ENCODE measurements at regions not wholly inside any gene's neighbourhood (a gene's known extent, or its start where the extent isn't known, plus 50 kb on each side); places are given as distances from the start of the nearest gene placed in this dataset.

DNA sequence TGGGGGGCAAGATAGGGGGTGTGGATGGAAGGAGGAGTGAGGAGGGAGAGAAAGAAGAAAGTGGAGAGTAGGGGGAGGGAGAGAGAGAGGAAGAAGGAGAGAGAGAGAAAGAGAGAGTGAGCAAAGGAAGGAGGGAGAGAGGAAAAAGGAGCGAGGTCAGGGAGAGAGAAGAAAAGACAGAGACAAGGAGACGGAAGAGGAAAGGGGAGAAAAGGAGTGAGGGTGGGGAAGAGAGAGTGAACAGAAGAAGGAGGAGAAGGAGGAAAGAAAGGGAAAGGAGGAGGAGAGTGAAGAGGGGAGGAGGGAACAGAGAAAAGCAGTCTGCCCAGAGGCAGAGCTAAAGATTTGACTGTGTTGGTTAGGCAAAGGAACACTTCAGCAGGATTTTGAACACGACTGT is 181.6 kb downstream of the MID1IP1 start:
- peaks cover 10% of the 10 kb centered on the region for H3K27me3 ChIP-seq (ENCODE audit: control insufficient read depth, insufficient read depth, low read length)
- H4K20me1 ChIP-seq (ENCODE audit: insufficient read depth, low read length), result no peaks in the 10 kb centered on the region
- H2AFZ ChIP-seq (replicated peaks; ENCODE audit: low read length, poor library complexity), result no peak overlapping the region
- H3K4me1 ChIP-seq (ENCODE audit: control insufficient read depth, insufficient read depth, low read length), result no peaks in the 10 kb centered on the region
- in situ Hi-C loops (cut with MboI; ENCODE audit: low sequenced_read_pairs), result no loop called here
- no peak overlapping the region for H3K23ac ChIP-seq (ENCODE audit: low read depth, low read length)
- no peak overlapping the region for H4K8ac ChIP-seq (ENCODE audit: low read depth in 2 of 2, low read length in 2 of 2)
- no peak overlapping the region for H2BK15ac ChIP-seq (ENCODE audit: low read depth, low read length)
- no peaks in the 10 kb centered on the region for H3K79me1 ChIP-seq (ENCODE audit: low read depth in 1 of 2, low read length in 2 of 2)
- H3K14ac ChIP-seq (replicated peaks; ENCODE audit: low read depth, low read length), result no peak overlapping the region
- H3K4ac ChIP-seq (ENCODE audit: low read depth, low read length), result no peak overlapping the region
- TF ChIP-seq CHD1 (IDR thresholded peaks at IDR 0.05; ENCODE audit: low read depth, low read length), result no peak
- TF ChIP-seq RAD21 (IDR thresholded peaks at IDR 0.05; ENCODE audit: low read length), result no peak
- TF ChIP-seq CEBPB (IDR thresholded peaks at IDR 0.05; ENCODE audit: low read depth, low read length), result no peak
- no peak for TF ChIP-seq RCOR1 (IDR thresholded peaks at IDR 0.05; ENCODE audit: insufficient replicate concordance, low read length)
- no peak for TF ChIP-seq SMC3 (IDR thresholded peaks at IDR 0.05; ENCODE audit: low read depth, low read length)
- no peak for TF ChIP-seq MXI1 (IDR thresholded peaks at IDR 0.05; ENCODE audit: borderline replicate concordance, low read depth, low read length)
- no peak overlapping the region for H3K4me3 ChIP-seq (ENCODE audit: insufficient read depth, low read depth, low read length)
- intact Hi-C loops (cut with micrococcal nuclease), result no loop called here
- no peak overlapping the region for H3K56ac ChIP-seq (ENCODE audit: extremely low read depth, insufficient read depth, low read length)
- no TSS peak for BruUV-seq (replicated peaks)
- no peak overlapping the region for H2BK5ac ChIP-seq (ENCODE audit: low read depth, low read length, poor library complexity, severe bottlenecking)
- dilution Hi-C loops (cut with HindIII; ENCODE audit: low sequenced_read_pairs, unreplicated experiment), result no loop called here
- ATAC-seq (ENCODE audit: low read depth) (no peak), DNase-seq (no peak)
- H2BK120ac ChIP-seq (ENCODE audit: low read depth, low read length), result no peak overlapping the region
- no peak overlapping the region for H4K5ac ChIP-seq (ENCODE audit: low read depth, low read length)
- 45% methylated on average over 2 of the region's 3 CpGs; no CpG with 5 or more reads in 1 of the 2 experiments for WGBS, 2 experiments (ENCODE audit: extremely low coverage in 2 of 2, insufficient read length in 1 of 2)
- H2BK20ac ChIP-seq (ENCODE audit: low read depth, low read length), result no peak overlapping the region
- H3K9ac ChIP-seq (ENCODE audit: low read depth, low read length), result no peak overlapping the region
- no peaks in the 10 kb centered on the region for H3K36me3 ChIP-seq (ENCODE audit: control insufficient read depth, insufficient read depth, low read length)
- no peak overlapping the region for H3K4me2 ChIP-seq (ENCODE audit: low read depth, low read length)
- POLR2A ChIA-PET (ENCODE audit: unreplicated experiment), result no interaction called here
- no peaks in the 10 kb centered on the region for H3K9me1 ChIP-seq (ENCODE audit: insufficient read depth, low read length)
- no peak overlapping the region for H2AK9ac ChIP-seq (replicated peaks; ENCODE audit: low read depth, low read length, poor library complexity)
- H3K18ac ChIP-seq (ENCODE audit: low read depth, low read length), result no peak overlapping the region
- H4K91ac ChIP-seq (ENCODE audit: insufficient read depth, low read depth, low read length), result no peak overlapping the region
- no peak overlapping the region for H2AK5ac ChIP-seq (ENCODE audit: low read depth, low read length)
- CTCF ChIA-PET, result interaction anchor here (1.0 kb wide), 1 partner anchor 14 kb away, joined by 3 read pairs; no protein-coding TSS in a partner anchor
- no peak overlapping the region for H3K27ac ChIP-seq (ENCODE audit: insufficient read depth, low read length)
- H3K9me3 ChIP-seq (ENCODE audit: control insufficient read depth, insufficient read depth, low read length), result 0 out of 2 replicates have a peak, but pooled peaks cover 2% of the 10 kb centered on the region

Measured in IMR-90 (cell line).